Mesenchymal stem cell (in vitro differentiated cells and primary cell): ENCODE measurements at regions not wholly inside any gene's neighbourhood (a gene's known extent, or its start where the extent isn't known, plus 50 kb on each side); places are given as distances from the start of the nearest gene placed in this dataset.

ENCODE experiments used
- DNase-seq: peaks from one replicate; pipeline ENCODE4 v3.0.0-alpha.2; 2013
- H2AFZ ChIP-seq: one replicate; pipeline ENCODE4 v1.6.1; 2013; ENCODE audit warnings: low read depth, mild to moderate bottlenecking, control low read depth, inconsistent platforms, low read length, moderate library complexity
- H2AK5ac ChIP-seq: 2 replicates; pipeline ENCODE4 v1.6.1; 2013; ENCODE audit warnings: low read length, moderate library complexity, mild to moderate bottlenecking, inconsistent platforms; ENCODE audit not compliant: severe bottlenecking
- H2BK120ac ChIP-seq: one replicate; pipeline ENCODE4 v1.6.1; 2013; ENCODE audit warnings: low read depth, mild to moderate bottlenecking, inconsistent platforms, low read length, moderate library complexity
- H2BK12ac ChIP-seq, 2 experiments: one replicate each; pipeline ENCODE4 v1.6.1; 2013; ENCODE audit warnings: inconsistent platforms in 2 of 2, low read length in 2 of 2, mild to moderate bottlenecking in 2 of 2, moderate library complexity in 2 of 2, control low read depth in 1 of 2
- H2BK15ac ChIP-seq: one replicate; pipeline ENCODE4 v1.6.1; 2013; ENCODE audit warnings: mild to moderate bottlenecking, low read depth, inconsistent platforms; ENCODE audit not compliant: poor library complexity, severe bottlenecking
- H2BK5ac ChIP-seq: 2 replicates; pipeline ENCODE4 v1.6.1; 2013; ENCODE audit warnings: low read depth, mild to moderate bottlenecking, low read length, control low read depth, inconsistent platforms; ENCODE audit not compliant: poor library complexity, severe bottlenecking
- H3K14ac ChIP-seq, 2 experiments: one replicate each; pipeline ENCODE4 v1.6.1; 2013; ENCODE audit warnings: inconsistent platforms in 2 of 2, low read length in 2 of 2, control low read depth in 1 of 2, mild to moderate bottlenecking in 1 of 2, moderate library complexity in 1 of 2
- H3K18ac ChIP-seq, 2 experiments: one replicate each; pipeline ENCODE4 v1.6.1; 2013; ENCODE audit warnings: inconsistent platforms in 2 of 2, low read length in 2 of 2, control low read depth in 1 of 2, low read depth in 1 of 2, mild to moderate bottlenecking in 1 of 2
- H3K23ac ChIP-seq, 2 experiments: one replicate each; pipeline ENCODE4 v1.6.1; 2013; ENCODE audit warnings: inconsistent platforms in 2 of 2, low read length in 2 of 2, mild to moderate bottlenecking in 2 of 2, moderate library complexity in 2 of 2, control low read depth in 1 of 2
- H3K27ac ChIP-seq: 2 replicates; pipeline ENCODE4 v1.5.1; 2013; ENCODE audit warnings: mild to moderate bottlenecking, moderate library complexity, low read length, control low read depth, inconsistent platforms; ENCODE audit not compliant: poor library complexity, severe bottlenecking
- H3K27me3 ChIP-seq, 2 experiments: 2 replicates each; pipeline versions ENCODE4 v1.6.1 to v1.7.0; 2013; ENCODE audit warnings: low read length in 2 of 2, mild to moderate bottlenecking in 2 of 2, moderate library complexity in 2 of 2, control low read depth in 1 of 2, inconsistent platforms in 1 of 2; ENCODE audit not compliant: control insufficient read depth in 1 of 2, insufficient read depth in 1 of 2
- H3K36me3 ChIP-seq, 2 experiments: 2 replicates each; pipeline versions ENCODE4 v1.6.1 to v1.7.0; 2013; ENCODE audit warnings: low read length in 2 of 2, control low read depth in 1 of 2, inconsistent platforms in 1 of 2, low read depth in 1 of 2, mild to moderate bottlenecking in 1 of 2; ENCODE audit not compliant: insufficient read depth in 2 of 2, control insufficient read depth in 1 of 2
- H3K4ac ChIP-seq, 2 experiments: one replicate each; pipeline ENCODE4 v1.6.1; 2013; ENCODE audit warnings: inconsistent platforms in 2 of 2, low read length in 2 of 2, mild to moderate bottlenecking in 2 of 2, moderate library complexity in 2 of 2, control low read depth in 1 of 2, low read depth in 1 of 2
- H3K4me1 ChIP-seq: 2 replicates; pipeline ENCODE4 v1.6.1; 2013; ENCODE audit warnings: low read depth, low read length, control low read depth; ENCODE audit not compliant: control insufficient read depth, insufficient read depth
- H3K4me2 ChIP-seq: 2 replicates; pipeline ENCODE4 v1.6.1; 2013; ENCODE audit warnings: low read length, mild to moderate bottlenecking, inconsistent platforms; ENCODE audit not compliant: poor library complexity, severe bottlenecking
- H3K4me3 ChIP-seq, 2 experiments: 2 replicates each; pipeline versions ENCODE4 v1.5.1 to v1.7.0; 2013; ENCODE audit warnings: low read length in 2 of 2, mild to moderate bottlenecking in 2 of 2, control low read depth in 1 of 2, low read depth in 1 of 2; ENCODE audit not compliant: insufficient read depth in 1 of 2
- H3K79me1 ChIP-seq: replicated peaks from 2 replicates; pipeline ENCODE4 v1.6.1; 2013; ENCODE audit warnings: mild to moderate bottlenecking, control low read depth, low read length, inconsistent platforms; ENCODE audit not compliant: poor library complexity, severe bottlenecking
- H3K9ac ChIP-seq: 2 replicates; pipeline ENCODE4 v1.7.0; 2013; ENCODE audit warnings: mild to moderate bottlenecking, low read length, moderate library complexity
- H3K9me3 ChIP-seq: 2 replicates; pipeline ENCODE4 v1.7.0; 2013; ENCODE audit warnings: mild to moderate bottlenecking, low read length; ENCODE audit not compliant: control insufficient read depth
- H4K8ac ChIP-seq: one replicate; pipeline ENCODE4 v1.6.1; 2013; ENCODE audit warnings: inconsistent platforms, mild to moderate bottlenecking, low read length, moderate library complexity
- H4K91ac ChIP-seq: one replicate; pipeline ENCODE4 v1.6.1; 2013; ENCODE audit warnings: mild to moderate bottlenecking, low read length, inconsistent platforms
- WGBS: methylation state at CpG from one replicate; pipeline ENCODE4 v1.1.7; 2013; ENCODE audit warnings: mixed read lengths; 5-methylcytosine and 5-hydroxymethylcytosine counted together

DNA sequence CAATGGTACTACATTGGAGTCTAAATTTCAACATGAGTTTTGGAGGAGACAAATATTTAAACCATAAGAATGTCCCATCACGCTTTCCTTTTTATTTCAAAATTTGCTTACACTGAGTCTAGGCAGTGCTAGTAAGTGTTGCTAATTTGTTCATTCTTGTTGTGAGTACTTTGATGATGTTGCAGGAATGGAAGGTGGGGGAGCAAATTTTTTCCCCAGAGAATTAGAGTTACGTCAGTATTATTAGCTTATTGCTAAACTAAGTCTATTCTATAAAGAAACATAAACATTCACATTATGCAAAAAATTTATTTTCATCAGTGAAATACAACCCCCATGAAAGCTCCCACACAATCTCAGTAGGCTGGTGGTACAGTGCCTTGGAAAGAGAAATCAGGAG lies 88.0 kb downstream of the BLID start:
- Histone ChIP-seq H2BK12ac (no peak overlapping the region), H3K4me2 (no peak overlapping the region), H3K9ac (no peak overlapping the region), H3K36me3 (peaks cover 0 to 55% of the 10 kb centered on the region in 2 experiments), H3K27me3 (no peaks in the 10 kb centered on the region), H4K91ac (no peak overlapping the region), H3K4me3 (no peak overlapping the region), H3K9me3 (no peaks in the 10 kb centered on the region), H3K18ac (no peak overlapping the region), H3K4me1 (no peaks in the 10 kb centered on the region), H2AFZ (no peak overlapping the region), H3K14ac (no peak overlapping the region), H3K4ac (no peak overlapping the region), H3K79me1 (no peaks in the 10 kb centered on the region), H4K8ac (no peak overlapping the region), H2AK5ac (no peak overlapping the region), H2BK15ac (no peak overlapping the region), H2BK120ac (no peak overlapping the region), H3K23ac (no peak overlapping the region), H3K27ac (no peak overlapping the region), H2BK5ac (no peak overlapping the region)
- WGBS, result no CpG with 5 or more reads among the region's 2 CpGs
- no peak for DNase-seq

DNA sequence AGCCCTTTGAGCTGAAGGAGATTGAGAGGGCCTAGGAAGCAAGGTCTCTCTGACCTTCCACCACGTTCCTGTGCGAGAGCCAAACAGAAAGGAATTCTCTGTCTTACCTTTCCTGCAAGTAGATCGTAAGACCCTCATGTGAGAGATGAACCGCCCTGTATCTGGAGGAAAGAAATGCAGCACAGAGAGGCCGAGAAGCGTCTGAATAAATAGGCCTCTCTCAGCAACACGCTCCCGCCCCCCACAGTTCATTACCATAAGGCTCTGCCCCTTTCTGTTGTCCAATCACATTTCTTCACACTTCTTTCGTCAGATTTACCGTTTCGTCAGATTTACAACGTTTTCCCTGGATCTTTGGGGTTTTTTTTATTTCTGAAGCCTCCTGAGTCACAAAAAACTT lies 90.3 kb downstream of the BLID start:
- Histone ChIP-seq H3K9me3 (no peaks in the 10 kb centered on the region), H3K27ac (no peak overlapping the region), H3K14ac (no peak overlapping the region), H3K4ac (no peak overlapping the region), H3K4me3 (no peak overlapping the region), H4K8ac (no peak overlapping the region), H3K9ac (no peak overlapping the region), H2BK120ac (no peak overlapping the region), H3K4me1 (no peaks in the 10 kb centered on the region), H2BK15ac (no peak overlapping the region), H3K23ac (no peak overlapping the region), H2AK5ac (no peak overlapping the region), H2AFZ (no peak overlapping the region), H3K79me1 (no peaks in the 10 kb centered on the region), H3K27me3 (no peaks in the 10 kb centered on the region), H3K4me2 (no peak overlapping the region), H4K91ac (no peak overlapping the region), H3K36me3 (peaks cover 0 to 46% of the 10 kb centered on the region in 2 experiments), H2BK5ac (no peak overlapping the region), H2BK12ac (peak overlapping the region in 1 of 2 experiments; percentile 32), H3K18ac (no peak overlapping the region)
- DNase-seq, result no peak
- 83% methylated on average over 10 of the region's 12 CpGs for WGBS

DNA sequence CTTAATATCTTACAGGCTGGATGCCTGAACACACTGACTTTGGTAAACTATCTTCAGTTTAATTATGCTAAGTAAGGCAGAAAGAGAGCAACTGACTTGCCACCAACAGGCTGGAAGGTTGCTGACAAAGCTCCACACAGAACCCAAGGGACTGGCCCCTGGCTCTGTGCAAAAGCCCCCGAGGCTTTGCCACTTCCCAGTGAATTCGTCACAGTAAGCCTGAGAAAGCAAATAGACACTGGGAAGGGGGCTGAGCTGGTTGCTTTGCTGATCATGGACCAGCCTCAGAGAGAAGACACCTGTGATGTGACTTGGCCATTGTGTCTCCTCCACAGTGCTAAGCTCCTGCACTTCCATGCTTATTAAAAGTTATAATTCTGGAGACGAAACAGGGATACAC lies 91.7 kb downstream of the BLID start:
- H4K91ac ChIP-seq, result no peak overlapping the region
- H3K23ac ChIP-seq, result peak overlapping the region in 1 of 2 experiments; percentile 66
- no peak overlapping the region for H2BK12ac ChIP-seq
- no peak overlapping the region for H3K14ac ChIP-seq
- WGBS, result 85% methylated on average over 3 of the region's 3 CpGs
- no peaks in the 10 kb centered on the region for H3K79me1 ChIP-seq
- H3K27me3 ChIP-seq, result no peaks in the 10 kb centered on the region
- H2AK5ac ChIP-seq, result no peak overlapping the region
- no peaks in the 10 kb centered on the region for H3K4me1 ChIP-seq
- H3K36me3 ChIP-seq, result peaks cover 0 to 31% of the 10 kb centered on the region in 2 experiments
- H2BK15ac ChIP-seq, result no peak overlapping the region
- no peak overlapping the region for H3K18ac ChIP-seq
- no peak overlapping the region for H2AFZ ChIP-seq
- H3K4me3 ChIP-seq, result peak overlapping the region in 1 of 2 experiments; percentile 65
- no peak overlapping the region for H2BK120ac ChIP-seq
- no peak overlapping the region for H3K4me2 ChIP-seq
- no peaks in the 10 kb centered on the region for H3K9me3 ChIP-seq
- no peak overlapping the region for H3K4ac ChIP-seq
- no peak overlapping the region for H4K8ac ChIP-seq
- peak overlapping the region; percentile 76 for H3K9ac ChIP-seq
- no peak for DNase-seq
- H2BK5ac ChIP-seq, result no peak overlapping the region
- H3K27ac ChIP-seq, result no peak overlapping the region

DNA sequence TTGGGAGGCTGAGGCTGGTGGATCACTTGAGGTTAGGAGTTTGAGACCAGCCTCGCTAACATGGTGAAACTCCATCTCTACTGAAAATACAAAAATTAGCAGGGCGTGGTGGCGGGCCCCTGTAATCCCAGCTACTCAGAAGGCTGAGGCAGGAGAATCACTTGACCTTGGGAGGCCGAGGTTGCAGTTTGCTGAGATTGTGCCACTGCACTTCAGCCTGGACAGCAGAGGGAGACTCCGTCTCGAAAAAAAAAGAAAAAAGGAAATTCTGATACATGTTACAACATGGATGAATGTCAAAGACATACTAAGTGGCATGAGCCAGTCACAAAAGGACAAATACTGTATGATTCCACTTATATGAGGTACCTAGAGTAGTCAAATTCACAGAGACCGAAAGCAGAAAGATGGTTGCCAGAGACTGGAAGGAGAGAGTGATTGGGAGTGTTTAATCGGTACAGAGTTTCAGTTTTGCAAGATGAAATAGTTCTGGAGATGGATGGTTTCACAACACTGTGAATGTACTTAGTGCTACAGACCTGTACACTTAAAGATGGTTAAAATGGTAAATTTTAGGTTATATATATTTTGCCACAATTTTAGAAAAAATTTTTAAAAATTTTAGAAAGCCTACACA lies 92.3 kb downstream of the BLID start:
- Histone ChIP-seq H4K8ac (no peak overlapping the region), H2BK120ac (no peak overlapping the region), H2BK15ac (no peak overlapping the region), H3K9me3 (no peaks in the 10 kb centered on the region), H3K23ac (no peak overlapping the region), H2AK5ac (no peak overlapping the region), H3K27ac (no peak overlapping the region), H2AFZ (no peak overlapping the region), H3K4me1 (no peaks in the 10 kb centered on the region), H3K9ac (peak overlapping the region; percentile 76), H3K14ac (no peak overlapping the region), H2BK12ac (no peak overlapping the region), H3K18ac (no peak overlapping the region), H2BK5ac (no peak overlapping the region), H4K91ac (no peak overlapping the region), H3K4me3 (peak overlapping the region in 1 of 2 experiments; percentile 65), H3K79me1 (no peaks in the 10 kb centered on the region), H3K27me3 (no peaks in the 10 kb centered on the region), H3K36me3 (peaks cover 0 to 25% of the 10 kb centered on the region in 2 experiments), H3K4ac (no peak overlapping the region), H3K4me2 (no peak overlapping the region)
- DNase-seq, result no peak
- 84% methylated on average over 8 of the region's 8 CpGs for WGBS
